HG03575 (cell line): ENCODE measurements at regions not wholly inside any gene's neighbourhood (a gene's known extent, or its start where the extent isn't known, plus 50 kb on each side); places are given as distances from the start of the nearest gene placed in this dataset.
A peak's percentile ranks its signal among the peaks of the same experiment; 100 is the strongest.

Source experiments
- ATAC-seq: cut with Tn5 transposase; IDR thresholded peaks from one replicate; pipeline ENCODE4 v1.9.1; 2021; ENCODE audit not compliant: unreplicated experiment, insufficient number of reproducible peaks, low FRiP score; ENCODE audit errors: extremely low read depth

DNA sequence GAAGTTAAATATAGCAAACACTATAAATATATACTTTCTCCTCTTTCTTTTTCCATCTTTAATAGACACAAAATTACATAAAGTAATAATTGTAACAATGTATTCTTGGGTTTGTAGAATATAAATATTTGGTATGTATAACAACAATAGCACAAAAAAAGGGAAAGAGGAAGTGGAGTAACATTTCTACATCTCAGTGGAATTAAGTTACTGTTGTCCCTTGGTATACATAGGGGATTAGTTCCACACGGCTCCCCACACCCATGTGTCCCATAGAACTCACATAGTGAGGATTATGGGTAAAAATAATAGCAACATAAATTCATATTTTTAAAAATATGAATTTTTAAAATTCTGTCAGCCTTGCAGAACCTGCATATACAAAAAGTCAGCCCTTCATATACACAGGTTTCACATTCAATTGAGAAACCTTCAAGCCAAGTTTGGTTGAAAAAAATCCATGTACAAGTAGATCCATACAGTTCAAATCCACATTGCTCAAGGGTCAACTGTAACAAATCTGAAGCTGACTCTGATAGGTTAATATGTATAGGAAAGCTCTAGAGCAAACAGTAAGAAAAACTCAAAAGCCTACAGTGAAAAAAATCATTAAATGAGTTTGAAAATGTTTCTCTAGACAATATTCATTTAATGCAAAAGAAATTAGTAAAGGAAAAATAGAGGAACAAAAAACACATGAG is 92.4 kb downstream of the HYCC1 start:
- no peak for ATAC-seq

DNA sequence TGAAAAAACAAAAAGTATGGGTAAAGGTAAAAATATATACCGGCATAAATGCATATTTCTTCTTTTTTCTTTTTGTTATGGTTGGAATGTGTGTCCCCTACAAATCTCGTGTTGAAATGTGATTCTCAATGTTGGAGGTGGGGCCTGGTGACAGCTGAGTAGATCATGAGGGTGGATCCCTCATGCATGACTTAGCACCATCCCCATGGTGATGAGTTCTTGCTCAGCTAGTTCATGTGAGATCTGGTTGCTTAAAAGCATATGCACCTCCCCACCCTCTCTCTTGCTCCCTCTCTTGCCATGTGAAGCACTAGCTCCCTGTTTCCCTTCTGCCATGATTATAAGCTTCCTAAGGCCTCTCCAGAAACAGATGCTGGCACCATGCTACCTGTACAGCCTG is 93.3 kb downstream of the HYCC1 start:
- no peak for ATAC-seq

GRCh38 chr7:22913158-22913557 is 90.5 kb upstream of the TOMM7 start:
- no peak for ATAC-seq

- ATAC-seq = no peak
These were observed 89.2 kb upstream of the TOMM7 start for GRCh38 chr7:22911889-22912288.

DNA sequence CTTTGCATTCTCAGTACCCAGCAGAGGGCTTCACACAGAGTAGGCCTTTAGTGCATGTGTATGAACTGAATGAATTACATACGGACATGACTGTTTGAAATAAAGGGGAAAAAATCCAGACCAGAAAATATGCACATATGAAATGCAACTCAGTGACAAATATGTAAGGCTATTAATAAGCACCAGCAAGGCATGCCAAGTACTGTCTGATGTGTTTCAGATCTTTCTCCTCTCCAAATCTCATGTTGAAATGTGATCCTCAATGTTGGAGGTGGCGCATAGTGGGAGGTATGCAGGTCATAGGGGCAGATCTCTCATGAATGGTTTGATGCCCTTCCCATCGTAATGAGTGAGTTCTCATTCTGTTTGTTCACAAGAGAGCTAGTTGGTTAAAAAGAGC is 87.3 kb upstream of the TOMM7 start:
- ATAC-seq = no peak

DNA sequence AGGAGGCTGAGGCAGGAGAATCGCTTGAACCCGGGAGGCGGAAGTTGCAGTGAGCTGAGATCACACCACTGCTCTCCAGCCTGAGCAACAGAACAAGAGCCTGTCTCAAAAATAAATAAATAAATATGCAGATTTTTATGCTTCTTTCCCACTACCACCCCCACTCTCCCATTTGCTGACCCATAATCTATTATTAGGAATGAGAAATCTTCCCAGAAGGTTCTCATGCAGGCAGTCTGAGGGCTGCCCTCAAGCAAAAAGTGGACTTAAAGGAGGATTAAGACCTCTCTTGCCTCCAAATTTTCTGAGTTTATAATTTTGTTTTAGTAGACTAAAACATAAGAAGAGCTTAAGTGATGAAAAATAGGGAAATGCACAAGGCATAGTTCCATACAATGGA is 85.2 kb upstream of the TOMM7 start:
- no peak for ATAC-seq

GRCh38 chr7:22900784-22901183 is 78.1 kb upstream of the TOMM7 start:
- ATAC-seq = no peak

DNA sequence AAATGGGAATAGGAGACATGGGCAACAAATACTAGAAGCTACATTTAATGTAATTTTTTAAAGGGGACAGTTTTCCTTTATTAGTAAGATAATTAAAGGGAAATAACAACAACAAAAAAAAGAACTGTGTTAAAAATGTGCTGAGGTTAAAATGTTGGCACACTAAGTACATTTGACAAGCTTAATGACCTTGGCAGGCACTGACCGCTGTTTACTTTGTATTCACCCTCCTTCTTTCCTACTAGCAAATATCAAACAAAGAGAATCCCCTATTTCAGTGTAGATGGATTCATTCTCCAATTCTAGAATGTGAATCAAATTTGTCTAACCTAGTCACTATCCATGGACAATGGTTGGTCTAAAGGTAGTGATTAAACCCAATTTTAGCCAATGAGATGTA is 77.5 kb upstream of the TOMM7 start:
- ATAC-seq = no peak

- ATAC-seq = no peak
These were observed 74.3 kb upstream of the TOMM7 start for GRCh38 chr7:22896917-22897316.

- no peak for ATAC-seq
These were observed 73.1 kb upstream of the TOMM7 start for GRCh38 chr7:22895828-22896165.

DNA sequence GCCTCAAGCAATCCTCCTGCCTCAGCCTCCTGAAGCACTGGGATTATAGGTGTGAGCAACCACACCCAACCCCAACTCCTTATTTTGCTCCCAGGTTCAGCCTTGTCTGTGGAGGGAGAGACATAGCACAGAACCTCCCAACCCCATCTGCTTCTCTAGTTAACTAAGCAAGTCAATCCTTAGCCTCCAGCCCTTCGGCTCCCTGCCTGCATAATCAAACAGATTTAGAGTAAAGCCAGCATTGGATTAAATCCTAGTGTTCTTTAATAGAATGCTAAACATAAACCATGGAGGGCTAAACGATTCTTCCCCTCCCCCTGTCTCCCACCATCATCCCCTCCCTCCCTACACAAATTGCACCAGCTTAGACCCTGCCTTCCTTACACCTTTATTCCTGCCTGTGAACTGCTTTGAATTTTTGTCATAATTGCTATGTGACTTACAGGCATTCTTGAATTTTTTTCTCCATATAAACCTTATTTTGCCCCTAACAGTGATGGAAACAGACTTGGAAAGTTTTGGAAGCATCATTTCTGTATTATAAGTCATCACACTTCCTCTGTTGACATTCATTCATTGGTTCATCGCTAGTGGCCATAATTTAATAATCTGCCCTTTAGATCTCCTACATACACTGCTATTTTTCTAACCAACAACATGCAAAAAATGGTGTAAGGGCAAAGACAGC is 72.6 kb upstream of the TOMM7 start:
- ATAC-seq = no peak

DNA sequence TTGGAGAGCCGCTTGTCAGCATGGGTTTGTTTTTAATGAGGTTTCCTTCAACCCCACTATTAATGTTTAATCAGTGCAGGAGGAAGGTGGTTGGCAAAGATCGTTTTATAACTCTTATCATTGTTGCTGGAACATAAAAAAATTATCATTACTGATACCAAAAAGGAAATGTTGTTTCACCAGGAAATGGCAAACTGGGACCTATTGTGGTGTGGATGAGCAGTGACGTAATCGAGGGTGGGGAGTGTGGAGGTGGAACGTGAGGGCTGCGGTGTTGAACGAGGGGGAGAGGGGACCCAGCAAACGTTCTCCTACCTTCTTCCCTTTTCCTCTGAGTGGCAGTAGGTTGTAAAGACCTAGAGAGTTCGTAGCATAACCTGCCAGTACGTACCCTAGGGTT is 71.9 kb upstream of the TOMM7 start:
- ATAC-seq = no peak

GRCh38 chr7:22890773-22891172 is 68.1 kb upstream of the TOMM7 start:
- ATAC-seq = no peak

GRCh38 chr7:22885797-22886261 is 63.2 kb upstream of the TOMM7 start:
- ATAC-seq = peak; percentile 76

- ATAC-seq = peak; percentile 24
These were observed 62.5 kb upstream of the TOMM7 start for GRCh38 chr7:22884911-22885788.

DNA sequence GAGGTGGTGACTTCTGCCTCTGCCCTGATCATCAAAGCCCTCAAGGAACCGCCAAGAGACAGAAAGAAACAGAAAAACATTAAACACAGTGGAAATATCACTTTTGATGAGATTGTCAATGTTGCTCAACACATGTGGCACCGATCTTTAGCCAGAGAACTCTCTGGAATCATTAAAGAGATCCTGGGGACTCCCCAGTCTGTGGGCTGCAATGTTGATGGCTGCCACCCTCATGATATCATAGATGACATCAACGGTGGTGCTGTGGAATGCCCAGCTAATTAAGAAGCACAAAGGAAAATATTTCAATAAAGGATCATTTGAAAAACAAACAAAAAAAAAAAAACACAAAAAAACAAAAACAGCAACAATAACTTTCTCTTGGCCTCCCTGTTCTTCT is 59.5 kb upstream of the TOMM7 start:
- no peak for ATAC-seq

GRCh38 chr7:22879709-22880306 is 57.2 kb upstream of the TOMM7 start:
- no peak for ATAC-seq

GRCh38 chr7:22879280-22879679 is 56.6 kb upstream of the TOMM7 start:
- ATAC-seq = no peak

DNA sequence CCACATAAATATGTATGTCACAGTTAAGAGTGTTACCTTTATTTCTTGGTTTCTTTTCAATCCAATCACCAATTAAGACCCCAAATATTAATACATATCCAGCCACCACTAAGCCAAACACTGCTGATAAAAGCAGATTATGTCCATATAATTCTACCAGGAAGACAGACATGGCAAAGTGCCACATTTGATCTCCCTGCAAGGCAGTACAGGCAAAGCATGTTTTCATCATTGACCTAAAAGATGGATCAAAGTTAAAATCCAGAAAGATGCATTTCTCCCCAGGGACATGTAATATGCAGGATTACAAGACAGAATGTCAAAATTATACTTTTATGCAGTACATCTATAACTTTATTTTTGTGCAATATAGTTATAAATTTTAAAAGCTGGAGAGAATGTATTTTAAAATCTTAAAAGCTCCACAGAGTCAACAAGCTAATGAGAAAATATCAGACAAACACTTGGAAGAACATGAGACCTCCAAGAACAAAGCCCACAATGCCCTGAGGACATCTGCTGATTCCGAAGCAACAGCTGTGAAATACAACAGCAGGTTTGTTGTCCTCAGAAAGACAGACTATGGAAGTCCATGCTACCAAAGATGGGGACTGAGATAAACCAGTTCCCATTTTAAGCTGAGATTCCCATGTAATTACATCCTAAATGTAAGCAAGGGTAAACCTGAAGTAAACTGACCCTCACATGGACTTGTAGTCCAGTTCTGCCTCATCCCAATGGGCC is 54.5 kb upstream of the TOMM7 start:
- ATAC-seq = no peak
